Fibroblast of villous mesenchyme (primary cell): ENCODE measurements at regions not wholly inside any gene's neighbourhood (a gene's known extent, or its start where the extent isn't known, plus 50 kb on each side); places are given as distances from the start of the nearest gene placed in this dataset.

Experiments
- DNase-seq: peaks from one replicate; pipeline ENCODE4 v3.0.0-alpha.2; 2010; ENCODE audit warnings: low read depth
- H3K4me3 ChIP-seq: 2 replicates; pipeline ENCODE4 v1.5.1; 2011; ENCODE audit warnings: low read depth, mild to moderate bottlenecking, low read length
- TF ChIP-seq, protein P1 (sequence below): IDR thresholded peaks from 2 replicates; pipeline ENCODE4 v1.5.1; 2012; ENCODE audit warnings: low read depth, mild to moderate bottlenecking, low read length; ENCODE audit not compliant: insufficient read depth

- H3K4me3 ChIP-seq: no peak overlapping the region
- no peak for DNase-seq
- TF ChIP-seq, protein P1, sequence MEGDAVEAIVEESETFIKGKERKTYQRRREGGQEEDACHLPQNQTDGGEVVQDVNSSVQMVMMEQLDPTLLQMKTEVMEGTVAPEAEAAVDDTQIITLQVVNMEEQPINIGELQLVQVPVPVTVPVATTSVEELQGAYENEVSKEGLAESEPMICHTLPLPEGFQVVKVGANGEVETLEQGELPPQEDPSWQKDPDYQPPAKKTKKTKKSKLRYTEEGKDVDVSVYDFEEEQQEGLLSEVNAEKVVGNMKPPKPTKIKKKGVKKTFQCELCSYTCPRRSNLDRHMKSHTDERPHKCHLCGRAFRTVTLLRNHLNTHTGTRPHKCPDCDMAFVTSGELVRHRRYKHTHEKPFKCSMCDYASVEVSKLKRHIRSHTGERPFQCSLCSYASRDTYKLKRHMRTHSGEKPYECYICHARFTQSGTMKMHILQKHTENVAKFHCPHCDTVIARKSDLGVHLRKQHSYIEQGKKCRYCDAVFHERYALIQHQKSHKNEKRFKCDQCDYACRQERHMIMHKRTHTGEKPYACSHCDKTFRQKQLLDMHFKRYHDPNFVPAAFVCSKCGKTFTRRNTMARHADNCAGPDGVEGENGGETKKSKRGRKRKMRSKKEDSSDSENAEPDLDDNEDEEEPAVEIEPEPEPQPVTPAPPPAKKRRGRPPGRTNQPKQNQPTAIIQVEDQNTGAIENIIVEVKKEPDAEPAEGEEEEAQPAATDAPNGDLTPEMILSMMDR: no peak
Observed at GRCh38 chr3:104648823-104649222, 717.9 kb upstream of the ALCAM start.

DNA sequence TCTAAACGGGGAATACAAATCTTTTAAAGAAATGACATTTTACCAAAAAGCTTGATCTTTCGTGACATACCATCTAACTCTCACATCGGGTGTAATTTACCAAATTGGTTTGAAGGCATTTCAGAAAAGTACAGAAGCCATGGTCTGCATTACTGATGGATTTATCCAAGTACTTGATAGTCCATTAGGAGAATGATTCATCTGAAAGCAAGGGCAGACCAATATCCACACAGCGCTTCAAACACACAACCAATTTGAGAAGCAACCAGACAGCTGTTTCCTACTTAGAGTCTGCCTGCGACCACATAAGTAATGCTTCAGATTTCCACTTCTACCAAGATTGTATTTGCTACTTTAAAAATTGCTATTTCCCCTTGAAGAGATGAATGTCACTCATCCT is 697.6 kb upstream of the ALCAM start:
- TF ChIP-seq, protein P1: no peak
- no peak overlapping the region for H3K4me3 ChIP-seq
- no peak for DNase-seq

DNA sequence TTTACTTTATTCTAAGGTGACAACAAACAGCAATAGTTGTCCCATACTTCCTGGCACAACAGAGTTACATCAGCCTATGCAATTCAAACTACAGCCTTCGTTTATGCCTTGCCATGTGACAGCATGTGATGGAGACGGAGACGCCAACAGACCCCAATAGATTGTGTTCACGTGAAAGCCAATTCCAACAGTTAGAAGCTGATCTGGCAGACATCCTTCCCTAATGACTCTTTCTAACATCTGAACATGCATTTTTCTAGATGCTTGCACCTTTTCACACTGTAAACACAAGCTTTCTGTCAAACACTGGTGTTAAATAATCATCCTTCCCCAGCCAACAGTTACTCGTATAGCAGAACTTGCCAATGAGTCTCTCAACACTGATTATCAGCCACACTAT is 694.4 kb upstream of the ALCAM start:
- no peak for DNase-seq
- TF ChIP-seq, protein P1: no peak
- H3K4me3 ChIP-seq: no peak overlapping the region

- TF ChIP-seq, protein P1: no peak
- no peak overlapping the region for H3K4me3 ChIP-seq
- DNase-seq: peak; percentile 41
Observed at GRCh38 chr3:104673981-104674380, 692.7 kb upstream of the ALCAM start.

DNA sequence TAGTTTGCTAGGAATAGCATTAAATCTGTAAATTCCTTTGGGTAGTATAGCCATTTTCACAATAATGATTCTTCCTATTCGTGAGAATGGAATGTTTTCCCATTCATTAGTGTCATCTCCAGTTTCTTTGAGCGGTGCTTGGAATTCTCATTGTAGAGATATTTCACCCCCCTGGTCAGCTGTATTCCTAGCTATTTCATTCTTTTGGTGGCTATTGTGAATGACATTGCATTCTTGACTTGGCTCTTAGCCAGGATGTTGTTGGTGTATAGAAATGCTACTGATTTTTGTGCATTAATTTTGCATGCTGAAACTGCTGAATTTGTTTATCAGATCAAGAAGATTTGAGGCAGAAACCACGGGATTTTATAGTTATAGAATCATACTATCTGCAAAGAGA is 690.5 kb upstream of the ALCAM start:
- DNase-seq: no peak
- TF ChIP-seq, protein P1: no peak
- no peak overlapping the region for H3K4me3 ChIP-seq

GRCh38 chr3:104677932-104678331 is 688.8 kb upstream of the ALCAM start:
- no peak overlapping the region for H3K4me3 ChIP-seq
- no peak for DNase-seq
- TF ChIP-seq, protein P1: no peak

GRCh38 chr3:104685492-104685891 is 681.2 kb upstream of the ALCAM start:
- H3K4me3 ChIP-seq: no peak overlapping the region
- TF ChIP-seq, protein P1: no peak
- no peak for DNase-seq
